ENCODE measurements at regions not wholly inside any gene's neighbourhood (a gene's known extent, or its start where the extent isn't known, plus 50 kb on each side); places are given as distances from the start of the nearest gene placed in this dataset.

- no peak for TF ChIP-seq CTCF (conservative IDR thresholded peaks at IDR 0.05 in 1 of 2, IDR thresholded peaks at IDR 0.05 in 1 of 2; ENCODE audit: extremely low read depth in 1 of 2, insufficient read depth in 1 of 2, low read depth in 1 of 2, low read length in 2 of 2)
- TF ChIP-seq EZH2 (IDR thresholded peaks at IDR 0.05; ENCODE audit: borderline replicate concordance, low read length): no peak
Measured at GRCh38 chr4:18511727-18512126, 490.2 kb upstream of the LCORL start.
